ENCODE measurements at regions not wholly inside any gene's neighbourhood (a gene's known extent, or its start where the extent isn't known, plus 50 kb on each side); places are given as distances from the start of the nearest gene placed in this dataset.
"Not testable (repeated sequence)": the region's sequence is repeated elsewhere in the genome, so short reads cannot be mapped to it uniquely, and the experiment has no call there.

DNA sequence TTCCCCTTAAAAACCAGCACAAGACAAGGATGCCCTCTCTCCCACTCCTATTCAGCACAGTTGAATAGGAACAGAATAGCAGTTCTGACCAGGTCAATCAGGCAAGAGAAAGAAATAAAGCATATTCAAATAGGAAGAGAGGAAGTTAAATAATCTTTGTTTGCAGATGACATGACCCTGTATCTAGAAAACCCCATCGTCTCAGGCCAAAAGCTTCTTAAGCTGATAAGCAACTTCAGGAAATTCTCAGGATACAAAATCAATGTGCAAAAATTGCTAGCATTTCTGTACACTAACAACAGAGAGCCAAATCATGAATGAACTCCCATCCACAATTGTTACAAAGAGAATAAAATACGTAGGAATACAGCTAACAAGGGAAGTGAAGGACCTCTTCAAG lies 394.1 kb upstream of the NFIA start:
- DNase-seq (ENCODE audit: extremely low read depth, low read depth, low spot score), result not testable (repeated sequence)

DNA sequence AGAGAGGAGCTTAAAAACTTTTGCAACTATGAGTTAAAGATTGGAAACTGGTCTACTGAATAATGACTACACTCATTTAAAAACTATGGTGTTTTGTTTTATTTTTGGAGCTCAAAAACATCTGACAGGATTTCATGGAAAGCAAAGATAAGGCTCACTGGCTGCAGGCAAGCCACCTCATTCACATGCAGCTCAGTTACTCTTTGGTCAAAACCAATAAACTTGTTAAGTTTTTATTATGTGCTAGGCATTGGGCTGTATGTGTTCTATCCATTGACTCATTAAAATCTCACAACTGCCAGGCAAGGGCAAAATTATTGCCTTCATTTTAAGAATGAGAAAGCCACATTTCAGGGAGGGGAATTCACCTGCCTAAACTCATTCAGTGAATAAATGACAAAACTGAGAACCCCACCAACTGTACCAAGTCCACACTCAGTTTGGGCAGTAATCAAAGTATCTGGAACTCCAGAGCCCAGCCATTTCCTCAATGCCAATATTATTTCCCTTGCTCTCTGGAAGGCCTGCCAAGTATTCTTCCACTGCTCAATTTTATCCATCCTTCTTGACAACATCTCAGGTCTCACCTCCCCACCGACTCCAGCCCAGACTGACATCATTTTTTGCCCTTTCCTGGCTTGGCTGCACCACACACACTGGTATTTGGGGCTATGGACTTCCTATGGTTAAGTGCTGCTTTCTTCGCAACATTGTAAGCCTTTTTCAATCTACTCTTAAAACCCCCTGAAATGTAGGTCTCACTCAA lies 401.1 kb upstream of the NFIA start:
- DNase-seq (ENCODE audit: extremely low read depth, low read depth, low spot score), result no peak

DNA sequence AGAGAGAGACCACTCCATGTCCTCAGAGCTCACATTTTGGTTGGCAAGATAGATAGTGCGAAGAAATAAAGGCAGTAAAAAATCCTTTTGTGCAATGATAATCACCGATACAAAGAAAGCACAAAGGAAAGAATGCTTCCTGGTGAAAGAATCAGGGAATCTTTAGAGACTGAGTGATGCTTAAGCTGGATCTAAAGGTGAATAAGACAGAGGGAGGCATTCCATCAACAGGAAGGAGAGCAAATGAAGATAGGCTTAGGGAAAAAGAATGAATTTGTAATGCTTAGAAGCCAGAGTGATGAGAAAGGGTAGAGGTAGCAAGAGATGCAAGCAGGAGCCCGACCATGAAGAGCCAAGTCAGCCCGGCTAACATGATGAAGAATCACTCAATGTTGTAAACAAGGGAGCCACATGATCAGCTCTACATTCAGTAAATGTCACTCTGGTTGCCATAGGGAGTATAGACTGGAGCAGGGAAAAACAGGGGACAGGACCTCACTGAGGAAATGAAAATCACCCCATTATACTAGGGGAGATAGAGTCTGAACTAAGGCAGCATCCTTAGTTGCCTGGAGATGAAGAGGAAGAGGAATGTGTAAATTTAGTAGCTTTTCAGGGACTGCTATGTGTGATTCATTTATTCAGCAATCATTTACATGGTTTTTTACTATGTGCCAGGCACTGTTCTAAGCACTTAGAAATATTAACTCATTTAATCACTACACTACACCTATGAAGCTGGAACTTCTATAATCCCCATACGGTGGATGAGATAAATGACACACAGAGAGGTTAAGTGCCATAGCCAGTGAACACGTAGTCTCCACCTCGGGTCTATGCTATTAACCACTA lies 402.6 kb upstream of the NFIA start:
- no peak for DNase-seq (ENCODE audit: extremely low read depth, low read depth, low spot score)

DNA sequence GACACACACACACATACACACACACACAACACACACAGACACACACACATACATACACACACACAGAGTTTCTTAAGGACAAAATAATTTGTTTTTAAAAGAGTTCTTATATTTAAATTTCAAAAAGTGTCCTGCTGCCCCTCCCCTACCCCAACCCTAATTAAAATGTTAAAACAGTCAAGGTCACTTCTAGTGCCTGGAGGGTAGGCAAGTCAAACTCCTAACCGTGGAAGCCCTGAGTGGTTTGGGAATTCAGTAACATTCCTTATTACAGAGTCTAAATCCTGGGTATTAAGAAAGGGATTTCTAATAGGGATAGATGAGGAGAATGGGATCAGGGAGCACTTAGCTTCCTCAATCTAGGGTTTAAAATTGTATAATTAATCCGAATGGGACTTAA lies 403.6 kb upstream of the NFIA start:
- DNase-seq (ENCODE audit: extremely low read depth, low read depth, low spot score), result no peak

DNA sequence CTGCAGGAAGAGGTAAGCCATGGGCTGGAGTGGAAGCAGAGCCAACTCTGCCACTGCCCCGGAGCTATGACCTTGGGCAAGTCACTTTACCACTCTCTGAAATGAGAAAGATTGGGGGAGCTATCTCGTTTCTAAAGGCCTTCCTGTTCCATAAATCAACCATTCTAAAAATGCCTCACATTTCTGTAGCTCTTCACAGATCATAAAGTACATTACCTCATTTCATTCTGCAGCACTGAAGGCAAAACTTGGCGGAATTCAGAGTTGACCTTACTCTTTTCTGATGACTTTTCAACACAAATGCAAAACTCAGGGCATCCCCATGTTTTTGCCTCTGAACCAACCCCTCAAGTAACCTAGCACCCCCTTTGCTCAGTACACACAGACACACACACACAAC lies 404.0 kb upstream of the NFIA start:
- no peak for DNase-seq (ENCODE audit: extremely low read depth, low read depth, low spot score)

DNA sequence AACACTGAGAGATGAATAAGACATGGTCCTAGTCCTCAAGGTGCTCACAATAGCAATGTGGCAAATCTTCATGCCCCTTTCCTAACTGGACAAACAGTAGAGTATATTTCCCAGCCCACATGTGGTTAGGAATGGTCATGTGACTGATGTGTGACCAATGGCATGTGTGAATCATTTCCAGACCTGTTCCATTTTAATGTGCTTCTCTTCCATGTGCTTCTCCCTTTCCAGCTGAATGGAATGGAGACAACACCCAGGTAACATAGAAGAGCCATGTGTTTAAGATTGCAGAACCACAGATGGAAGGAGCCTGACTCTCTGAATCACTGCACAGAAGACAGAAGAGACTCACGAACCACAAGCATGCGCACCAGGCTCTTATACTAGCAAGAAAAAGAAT lies 409.9 kb upstream of the NFIA start:
- DNase-seq (ENCODE audit: extremely low read depth, low read depth, low spot score), result no peak

DNA sequence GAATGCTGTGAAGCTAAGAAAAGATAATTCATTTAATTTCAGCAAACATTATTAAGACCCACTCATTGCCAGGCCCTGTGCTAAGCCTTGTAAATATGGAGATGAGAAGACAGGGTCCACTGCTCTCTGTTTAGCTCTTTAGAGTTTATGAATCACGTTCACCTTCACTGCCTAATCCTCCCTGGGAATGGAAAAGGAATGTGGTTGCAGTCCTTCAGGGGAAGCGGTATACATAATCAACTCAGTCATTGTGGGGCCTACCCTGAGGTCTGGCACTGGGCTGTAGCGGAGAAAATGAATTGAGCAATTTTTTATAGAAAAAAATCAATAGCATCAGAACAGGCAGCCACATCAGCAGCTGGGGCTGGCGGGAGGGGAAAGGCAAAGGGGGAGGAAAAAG lies 412.1 kb upstream of the NFIA start:
- no peak for DNase-seq (ENCODE audit: extremely low read depth, low read depth, low spot score)

DNA sequence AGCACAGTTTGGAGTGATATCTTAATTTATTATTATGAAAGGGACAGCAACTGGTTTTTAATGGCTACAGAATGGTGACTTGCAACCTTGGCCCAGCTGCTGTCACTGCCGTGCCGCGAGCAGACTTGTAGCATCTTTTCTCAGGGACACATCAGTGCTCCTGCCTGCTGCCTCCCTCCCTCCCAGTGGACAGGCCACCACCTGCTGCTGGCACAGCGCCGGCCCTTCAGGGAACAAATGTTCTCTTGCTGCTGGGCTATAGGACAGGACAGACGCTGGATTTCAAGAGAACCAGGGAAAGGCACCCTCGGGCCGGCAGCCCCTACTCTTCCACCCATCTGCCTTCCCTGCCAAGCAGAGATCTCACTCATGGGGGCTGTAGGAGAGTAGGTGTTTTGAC lies 413.8 kb upstream of the NFIA start:
- no peak for DNase-seq (ENCODE audit: extremely low read depth, low read depth, low spot score)

DNA sequence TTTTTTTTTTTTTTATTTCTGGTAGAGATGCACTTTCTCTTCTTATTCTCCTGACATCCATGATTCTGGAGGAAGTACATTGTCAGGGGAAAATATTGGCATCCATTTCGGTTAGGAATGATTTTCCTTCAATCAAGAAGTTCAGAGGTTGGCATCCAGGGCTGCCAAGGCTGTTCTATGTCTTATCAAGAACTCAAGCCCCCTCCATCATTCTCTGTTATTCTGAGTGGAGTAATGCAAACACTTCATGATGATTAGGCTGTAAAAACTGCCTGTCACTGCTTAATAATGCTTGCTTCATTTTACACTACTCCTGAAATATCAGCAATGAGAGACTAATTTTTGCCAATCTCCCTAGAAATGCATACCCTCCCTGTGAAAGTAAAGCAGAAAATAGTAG lies 417.1 kb upstream of the NFIA start:
- no peak for DNase-seq (ENCODE audit: extremely low read depth, low read depth, low spot score)

DNA sequence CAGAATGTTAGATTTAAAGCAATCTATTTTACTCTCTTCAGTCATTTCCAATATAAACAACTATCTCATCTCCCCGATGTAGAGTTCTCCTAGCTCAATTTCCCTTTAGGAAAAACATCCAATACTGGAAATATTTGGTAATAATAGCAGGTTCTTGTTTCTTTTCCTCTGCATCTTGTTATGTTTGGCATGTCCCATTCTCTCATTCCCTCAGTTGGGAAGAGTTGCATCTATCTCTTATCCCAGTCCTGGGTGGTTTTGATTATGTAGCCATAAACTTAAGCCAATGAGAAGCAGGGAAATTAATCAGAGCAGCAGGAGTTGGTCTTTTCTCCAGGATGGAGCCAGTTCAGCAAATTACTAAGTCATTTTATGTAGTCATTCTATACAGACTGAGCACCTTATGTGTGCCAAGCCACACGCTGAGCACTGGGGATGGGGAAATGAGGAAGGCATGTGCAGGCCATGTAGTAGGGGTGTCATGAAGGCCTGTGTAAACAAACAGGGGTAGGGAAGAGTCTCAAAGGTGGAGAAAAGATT lies 418.2 kb upstream of the NFIA start:
- DNase-seq (ENCODE audit: extremely low read depth, low read depth, low spot score), result no peak

DNA sequence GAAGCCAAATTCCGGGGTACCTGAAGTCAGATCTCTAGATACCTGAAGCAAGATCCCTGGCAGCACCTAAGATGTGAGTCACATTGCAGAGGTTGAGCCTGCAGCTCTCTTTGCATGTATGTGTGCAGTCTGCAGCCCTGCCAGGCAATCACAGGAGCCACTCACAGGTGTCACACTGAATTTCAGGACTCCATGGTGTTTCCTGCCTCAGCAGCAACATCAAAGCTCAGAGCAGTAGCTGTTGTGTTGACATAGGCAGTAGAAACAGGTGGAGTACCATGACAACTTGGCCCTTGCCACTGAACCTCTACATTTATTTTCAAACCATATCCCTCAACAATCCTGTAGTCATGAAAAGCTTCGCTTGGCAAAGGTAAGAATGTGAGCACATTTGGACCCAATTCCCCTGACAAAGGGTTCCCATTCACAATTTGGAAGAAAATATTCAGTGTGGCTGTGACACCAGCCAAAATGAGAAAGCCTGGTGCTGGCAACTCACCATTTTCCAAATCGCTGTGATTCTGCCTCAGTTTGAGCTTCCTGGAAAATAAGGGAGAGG lies 419.8 kb upstream of the NFIA start:
- DNase-seq (ENCODE audit: extremely low read depth, low read depth, low spot score), result no peak

DNA sequence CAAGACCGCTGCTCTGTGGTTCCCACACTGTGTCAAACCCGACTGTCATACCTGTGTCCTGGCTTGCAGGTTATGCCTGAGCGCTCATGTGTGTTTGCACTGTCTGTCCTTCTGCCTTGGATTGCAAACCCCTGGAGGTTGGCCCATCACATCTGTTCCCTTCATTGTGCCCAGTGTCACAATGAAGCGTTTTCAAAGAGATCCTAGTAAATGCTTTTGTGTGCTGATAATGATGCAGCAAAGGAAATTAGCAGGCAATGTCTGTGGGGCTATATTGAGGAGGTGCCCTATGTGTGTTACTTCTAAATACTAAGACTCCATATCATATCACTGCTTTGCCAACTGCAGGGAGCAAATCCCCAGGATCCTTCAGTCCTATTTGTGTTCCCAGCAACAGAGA lies 424.4 kb upstream of the NFIA start:
- DNase-seq (ENCODE audit: extremely low read depth, low read depth, low spot score), result no peak

DNA sequence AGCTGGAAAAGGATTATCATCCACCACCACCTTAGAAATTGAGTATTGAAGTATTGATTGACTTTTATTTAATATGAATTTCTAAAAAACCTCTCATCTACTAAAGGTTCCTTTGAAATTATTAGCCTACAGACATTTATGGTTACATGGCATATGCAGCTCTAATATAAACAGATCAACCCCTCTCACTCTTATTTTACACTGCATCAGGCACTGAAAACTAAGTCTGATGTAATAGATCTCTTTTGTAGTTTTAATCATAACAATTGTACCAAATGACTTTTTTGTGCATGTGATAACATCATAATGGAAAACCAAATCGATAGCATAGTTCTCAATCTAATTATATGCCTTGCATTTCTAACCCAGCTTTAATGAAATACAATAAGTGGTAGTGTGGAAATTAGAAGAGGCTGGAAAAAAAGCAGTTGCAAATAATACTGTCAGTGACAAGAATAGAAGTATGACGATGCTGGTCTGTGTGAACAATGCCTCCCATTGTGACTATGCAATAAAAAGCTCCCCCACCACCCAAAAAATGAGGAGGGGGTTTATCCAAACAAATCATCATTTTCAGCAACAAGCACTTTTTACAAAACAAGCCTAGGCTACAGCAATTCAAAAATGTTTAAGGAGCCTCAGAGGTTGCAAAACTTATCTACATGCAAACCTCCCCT lies 426.5 kb upstream of the NFIA start:
- DNase-seq (ENCODE audit: extremely low read depth, low read depth, low spot score), result no peak

DNA sequence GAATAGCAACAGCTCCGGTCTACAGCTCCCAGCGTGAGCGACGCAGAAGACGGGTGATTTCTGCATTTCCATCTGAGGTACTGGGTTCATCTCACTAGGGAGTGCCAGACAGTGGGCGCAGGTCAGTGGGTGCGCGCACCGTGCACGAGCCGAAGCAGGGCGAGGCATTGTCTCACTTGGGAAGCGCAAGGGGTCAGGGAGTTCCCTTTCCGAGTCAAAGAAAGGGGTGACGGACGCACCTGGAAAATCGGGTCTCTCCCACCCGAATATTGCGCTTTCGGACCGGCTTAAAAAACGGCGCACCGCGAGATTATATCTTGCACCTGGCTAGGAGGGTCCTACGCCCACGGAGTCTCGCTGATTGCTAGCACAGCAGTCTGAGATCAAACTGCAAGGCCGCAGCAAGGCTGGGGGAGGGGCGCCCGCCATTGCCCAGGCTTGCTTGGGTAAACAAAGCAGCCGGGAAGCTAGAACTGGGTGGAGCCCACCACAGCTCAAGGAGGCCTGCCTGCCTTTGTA lies 442.3 kb upstream of the NFIA start:
- DNase-seq (ENCODE audit: extremely low read depth, low read depth, low spot score), result not testable (repeated sequence)

DNA sequence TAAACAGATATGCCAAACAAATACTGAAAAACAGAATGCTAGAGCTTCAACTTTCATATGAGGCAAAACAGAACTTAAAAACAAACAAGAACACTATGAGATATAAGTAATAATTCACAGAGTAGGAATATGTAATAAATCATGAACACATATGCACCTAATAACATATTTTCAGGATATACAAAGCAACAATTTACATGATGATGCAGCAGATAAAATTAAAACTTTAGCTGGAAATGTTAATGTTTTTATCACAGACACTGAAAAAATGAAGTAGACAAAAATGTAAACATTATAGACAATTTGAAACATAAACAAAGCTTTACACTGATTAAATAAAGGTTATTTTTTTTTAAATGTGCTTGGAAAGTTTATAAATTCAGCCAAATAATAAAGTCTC lies 443.1 kb upstream of the NFIA start:
- DNase-seq (ENCODE audit: extremely low read depth, low read depth, low spot score), result no peak

DNA sequence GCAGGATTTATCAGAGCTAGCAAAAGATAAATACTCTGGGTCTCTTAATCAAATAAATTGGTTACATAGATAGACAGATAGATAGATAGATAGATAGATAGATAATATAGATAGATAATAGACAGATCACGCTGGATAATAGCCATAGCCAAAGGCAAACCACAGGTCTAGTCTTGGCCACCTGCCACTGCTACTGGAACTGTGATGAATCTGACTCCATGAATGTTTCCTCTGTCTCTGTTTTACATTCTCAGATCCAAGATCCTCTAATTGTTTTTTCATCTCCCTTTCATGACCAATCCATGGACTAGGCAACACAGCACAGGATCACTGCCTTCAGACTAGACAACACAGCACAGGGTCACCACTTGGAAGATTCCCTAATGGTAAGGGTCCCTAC lies 444.7 kb upstream of the NFIA start:
- DNase-seq (ENCODE audit: extremely low read depth, low read depth, low spot score), result no peak

DNA sequence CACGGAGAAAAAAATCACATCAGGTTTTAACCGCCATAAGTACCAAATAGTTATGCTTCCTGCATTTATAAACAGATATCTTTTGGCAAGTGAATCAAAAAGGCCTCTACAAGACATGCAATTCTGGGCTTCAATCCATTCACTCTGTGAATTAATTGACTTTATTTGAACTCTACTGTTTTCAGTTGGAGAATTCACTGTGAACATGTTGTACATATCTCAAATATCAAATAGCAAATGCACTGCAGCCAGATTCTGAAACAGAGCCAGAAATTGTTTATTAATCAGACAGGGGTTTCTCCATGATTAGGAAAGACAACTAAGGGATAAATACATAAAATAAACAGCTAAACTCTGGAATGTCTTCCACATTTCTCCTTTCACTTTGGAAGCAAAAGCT lies 445.4 kb upstream of the NFIA start:
- DNase-seq (ENCODE audit: extremely low read depth, low read depth, low spot score), result no peak

DNA sequence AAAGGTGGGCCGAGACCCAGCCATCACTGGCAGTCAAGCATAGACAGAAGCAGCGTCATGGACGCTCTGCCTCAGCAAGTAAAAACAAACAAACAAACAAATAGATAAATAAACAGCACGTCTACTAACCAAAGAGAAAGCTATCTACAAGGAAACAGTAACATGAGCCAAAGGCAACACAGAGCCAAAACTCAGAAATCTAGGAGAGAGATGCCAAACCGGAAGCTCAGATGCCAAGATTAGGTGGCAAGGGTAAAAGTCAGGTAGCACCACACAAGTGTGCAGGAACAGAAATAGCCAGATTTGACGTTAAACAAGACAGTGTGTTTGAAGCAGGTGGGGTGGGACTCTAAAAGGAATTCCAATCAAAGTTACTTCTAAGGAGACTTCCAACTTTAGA lies 448.3 kb upstream of the NFIA start:
- DNase-seq (ENCODE audit: extremely low read depth, low read depth, low spot score), result no peak

DNA sequence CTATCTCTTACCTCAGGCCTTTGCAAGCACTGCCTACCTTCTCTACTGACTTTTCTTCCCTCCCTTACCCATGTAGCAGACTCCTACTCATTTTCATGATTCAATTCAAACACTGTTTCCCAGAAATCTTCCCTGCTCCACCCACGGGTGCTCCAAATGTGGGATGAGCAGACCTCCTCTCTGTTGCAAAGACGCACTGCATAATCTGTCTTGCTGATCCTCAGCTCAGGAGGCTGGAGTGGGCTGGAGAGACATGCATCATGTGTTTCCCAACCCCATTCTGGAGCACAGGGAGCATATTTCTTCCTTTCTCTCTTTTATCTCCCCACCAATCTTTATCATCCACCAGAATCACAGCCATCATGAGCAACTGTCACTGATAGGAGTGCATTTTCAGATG lies 459.9 kb upstream of the NFIA start:
- DNase-seq (ENCODE audit: extremely low read depth, low read depth, low spot score), result no peak

DNA sequence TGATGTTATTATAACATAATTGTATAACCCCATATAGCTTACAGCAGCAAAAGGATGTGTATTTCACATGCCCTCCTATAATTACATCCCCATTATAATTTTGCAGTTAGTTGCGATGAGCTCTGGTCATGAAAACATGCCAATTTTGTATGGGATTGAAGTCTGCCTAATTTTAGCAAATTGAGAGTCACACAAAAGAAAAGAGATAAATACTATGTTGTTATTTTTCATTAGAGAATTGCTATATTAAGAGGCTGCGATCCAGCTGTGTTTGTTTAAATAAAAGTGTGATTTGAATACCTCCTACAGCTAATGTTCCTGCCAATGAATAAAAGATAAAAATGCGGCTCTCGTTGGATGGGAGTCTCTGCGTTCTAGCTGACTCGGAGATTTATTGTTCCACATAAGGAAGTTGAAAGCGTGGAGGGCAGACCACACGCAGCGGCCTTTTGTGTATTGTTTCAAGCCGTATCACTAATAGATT lies 461.0 kb upstream of the NFIA start:
- DNase-seq (ENCODE audit: extremely low read depth, low read depth, low spot score), result no peak

DNA sequence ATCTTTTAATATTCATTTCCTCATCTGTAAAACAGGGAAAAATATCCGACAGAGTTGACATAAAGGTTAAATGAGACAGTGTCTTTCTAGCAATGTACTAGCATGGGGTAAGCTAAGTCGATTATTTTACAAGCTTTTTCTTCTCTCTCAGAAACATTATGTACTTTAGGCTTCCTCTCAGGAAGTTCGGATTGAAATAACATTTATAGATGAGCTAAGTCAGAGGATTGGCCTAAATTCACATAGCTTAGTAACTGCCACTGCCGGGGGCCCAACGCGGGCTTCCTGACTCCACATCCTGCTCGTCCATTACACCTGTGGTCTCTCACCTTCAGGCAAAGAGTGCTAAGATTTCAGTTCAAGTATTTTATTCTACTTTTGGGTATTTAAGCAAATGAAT lies 462.3 kb upstream of the NFIA start:
- no peak for DNase-seq (ENCODE audit: extremely low read depth, low read depth, low spot score)
